GM20431 (cell line): ENCODE measurements at regions not wholly inside any gene's neighbourhood (a gene's known extent, or its start where the extent isn't known, plus 50 kb on each side); places are given as distances from the start of the nearest gene placed in this dataset.

Experiments
- in situ Hi-C: fragments of 300-500 bp; cut with MseI, MboI; formaldehyde crosslinking; loops from one replicate; pipeline ENCODE4 v1.15.0; 2020; ENCODE audit warnings: low sequenced_read_pairs; ENCODE audit not compliant: unreplicated experiment

DNA sequence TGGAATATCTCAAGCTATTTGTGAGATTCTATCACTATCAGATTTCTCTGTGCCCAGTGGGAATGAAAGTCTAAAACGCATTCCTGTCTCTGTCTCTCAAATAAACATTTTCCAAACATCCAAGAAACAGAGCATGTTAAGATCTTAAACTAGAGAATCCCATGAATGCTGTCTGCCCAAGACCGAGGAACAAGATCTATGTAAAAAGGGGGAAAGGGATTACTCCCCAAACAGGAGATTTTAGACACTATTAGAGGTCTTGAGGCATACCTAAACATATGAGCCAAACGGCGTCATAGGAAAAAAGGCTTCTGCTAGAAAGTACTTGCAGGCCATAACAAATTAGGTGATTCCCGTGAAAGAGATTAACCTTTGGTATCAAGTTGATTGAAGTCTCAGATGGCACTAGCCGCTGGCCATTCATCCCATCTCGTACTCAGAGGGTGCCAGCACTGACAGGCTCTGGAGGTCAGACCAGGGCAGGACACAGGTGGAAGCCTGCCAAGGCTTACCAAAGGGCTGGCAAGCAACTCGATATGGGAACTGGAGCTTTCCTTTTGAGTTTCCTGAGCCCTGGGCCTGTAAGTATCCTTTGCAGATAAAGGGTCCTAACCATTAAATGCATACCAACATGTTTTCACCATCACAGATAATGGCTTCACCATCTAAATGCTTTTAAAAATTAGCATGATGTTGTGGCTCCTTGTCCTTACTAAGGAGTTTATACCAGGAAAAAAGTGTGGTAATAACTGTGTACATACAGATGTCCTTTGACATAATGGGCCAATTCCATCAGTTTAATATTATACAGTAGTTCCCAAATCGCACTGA is 225.2 kb downstream of the FOXO1 start:
- in situ Hi-C loops, result no loop called here

DNA sequence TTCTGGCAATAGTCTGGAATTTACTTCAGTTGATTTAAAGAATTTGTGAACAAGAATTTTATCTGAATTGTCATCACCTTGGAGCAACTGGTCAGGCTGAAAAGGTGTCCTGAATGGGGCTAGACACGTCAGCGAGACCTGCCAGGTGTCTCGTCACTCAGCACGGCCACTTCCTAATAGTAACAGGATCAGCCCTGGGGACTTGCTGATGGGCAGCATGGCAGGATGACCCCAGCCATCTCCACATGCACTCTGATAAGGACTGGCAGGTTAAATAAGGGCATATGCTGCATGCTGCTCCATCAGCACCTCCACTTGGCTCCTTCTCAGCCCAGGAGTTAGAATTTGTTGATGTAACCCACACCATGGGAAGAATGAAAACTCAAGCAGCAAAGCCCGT is 224.2 kb downstream of the FOXO1 start:
- in situ Hi-C loops, result no loop called here

DNA sequence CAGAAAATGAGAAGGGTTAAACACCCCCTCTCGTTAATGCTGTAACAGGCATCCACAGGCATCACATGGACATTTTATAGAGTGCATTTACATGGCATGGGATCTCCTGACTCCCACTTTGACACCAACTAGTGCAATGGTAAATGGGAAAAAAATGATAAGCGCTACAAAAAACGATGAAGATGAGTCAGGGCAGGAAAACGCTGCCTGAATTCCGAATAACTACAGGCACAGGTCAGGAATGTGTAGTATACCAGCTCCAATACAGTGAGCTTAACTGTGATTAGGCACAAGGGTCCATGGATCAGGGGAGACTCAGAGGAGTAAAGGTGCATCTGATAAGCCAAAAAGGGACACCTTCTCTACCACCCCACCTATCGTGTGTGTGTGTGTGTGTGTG is 223.6 kb downstream of the FOXO1 start:
- in situ Hi-C loops, result no loop called here

DNA sequence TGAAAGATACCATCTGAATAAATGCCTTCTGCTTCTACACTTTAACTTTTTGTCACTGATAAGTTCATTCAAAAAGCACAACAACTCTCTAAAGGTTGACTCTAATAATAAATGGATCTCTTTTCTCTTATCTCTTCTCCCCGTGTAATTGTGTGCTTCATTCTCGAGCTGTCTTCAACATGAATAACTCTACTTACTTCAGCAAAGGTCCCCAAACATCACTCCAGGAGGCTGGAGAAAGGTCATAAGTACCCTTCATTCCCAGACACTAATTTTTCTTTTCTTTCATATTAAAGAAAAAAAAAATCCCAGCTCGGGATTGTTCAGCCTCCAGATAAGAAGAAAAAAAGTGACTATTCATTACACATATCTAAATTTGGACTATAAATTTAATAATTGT is 222.2 kb downstream of the FOXO1 start:
- in situ Hi-C loops, result no loop called here

DNA sequence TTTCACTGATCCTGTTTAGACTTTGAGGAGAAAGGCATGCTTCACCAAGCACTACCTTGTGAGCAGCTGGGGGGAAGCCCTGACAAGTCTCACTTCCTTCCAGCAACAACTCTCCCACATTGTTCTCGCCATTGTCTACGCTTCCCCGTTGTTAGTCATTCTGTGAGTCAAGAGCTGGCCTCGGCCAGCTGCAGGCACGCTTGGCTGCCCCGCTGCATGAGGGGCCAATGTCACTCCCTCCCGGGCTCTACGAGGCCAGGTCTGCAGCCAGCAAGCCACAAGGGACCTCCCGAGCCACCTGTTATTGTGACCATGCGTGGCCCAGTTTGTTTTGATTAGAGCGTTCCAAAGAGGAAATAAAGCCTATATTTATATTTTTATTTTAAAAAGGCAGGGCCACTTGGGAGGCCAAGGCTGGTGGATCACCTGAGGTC is 220.9 kb downstream of the FOXO1 start:
- in situ Hi-C loops, result no loop called here

DNA sequence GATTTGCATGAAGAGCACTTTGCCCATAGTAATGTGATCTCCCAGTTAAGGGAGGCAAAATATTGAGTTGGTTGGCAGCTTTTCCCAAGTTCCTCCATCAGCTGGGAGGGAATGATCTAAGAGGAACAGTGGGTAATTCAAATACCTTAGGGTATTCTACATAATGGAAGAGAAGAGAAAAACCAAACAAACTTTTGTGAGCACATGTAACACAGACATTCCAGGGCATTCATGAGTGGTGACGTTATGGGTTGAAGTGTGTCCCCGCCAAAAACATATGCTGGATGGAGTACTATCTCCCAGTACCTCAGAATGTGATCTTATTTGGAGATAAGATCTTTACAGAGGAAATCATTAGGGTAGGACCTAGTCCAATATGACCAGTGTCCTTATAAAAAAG is 220.1 kb downstream of the FOXO1 start:
- in situ Hi-C loops, result no loop called here

DNA sequence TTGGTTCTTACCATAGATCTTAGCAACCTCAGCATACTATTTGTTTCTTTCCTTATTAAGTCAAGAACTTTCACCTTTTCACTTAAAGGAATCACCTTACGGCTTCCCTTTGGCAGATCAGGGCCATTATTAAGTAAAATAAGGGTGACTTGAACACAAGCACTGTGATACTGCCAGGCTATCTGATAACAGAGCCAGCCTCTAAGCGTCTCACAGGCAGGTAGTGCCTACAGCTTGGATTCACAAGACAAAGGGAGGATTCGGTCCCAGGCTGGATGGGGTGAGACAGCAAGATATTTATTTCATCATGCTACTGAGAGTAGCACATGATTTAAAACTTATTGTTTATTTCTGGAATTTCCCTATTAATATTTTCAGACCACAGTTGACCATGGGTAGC is 218.6 kb downstream of the FOXO1 start:
- in situ Hi-C loops, result no loop called here

DNA sequence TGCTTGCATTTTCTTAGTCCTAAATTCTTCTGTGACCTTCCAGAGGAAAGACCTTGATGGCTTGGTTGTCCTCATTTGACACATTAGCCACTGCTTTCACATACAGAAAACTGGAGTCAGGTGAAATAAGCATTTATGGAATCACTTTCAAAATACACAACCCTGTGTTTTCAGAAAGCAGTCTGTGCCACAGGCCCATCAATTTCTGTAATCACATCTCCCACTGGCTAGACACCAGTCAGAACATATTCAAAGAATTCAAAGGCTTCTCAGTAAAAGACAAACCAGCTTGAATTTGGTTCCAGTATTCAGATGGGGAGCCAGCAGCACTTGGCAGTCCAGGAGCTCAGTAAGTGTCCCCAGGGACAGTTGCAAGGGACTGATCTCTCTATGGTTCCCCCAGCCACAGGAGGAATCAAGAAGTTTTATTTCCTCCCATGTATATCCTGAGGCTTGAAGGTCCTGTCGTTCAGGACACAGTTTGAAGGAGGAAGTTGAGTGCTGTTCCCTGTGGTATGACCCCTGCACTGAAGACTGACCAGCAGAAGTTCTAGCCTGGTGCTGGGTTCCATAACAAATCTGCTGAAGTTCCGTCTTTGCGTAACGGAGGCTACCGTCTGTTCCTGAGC is 214.3 kb downstream of the FOXO1 start:
- in situ Hi-C loops, result no loop called here

DNA sequence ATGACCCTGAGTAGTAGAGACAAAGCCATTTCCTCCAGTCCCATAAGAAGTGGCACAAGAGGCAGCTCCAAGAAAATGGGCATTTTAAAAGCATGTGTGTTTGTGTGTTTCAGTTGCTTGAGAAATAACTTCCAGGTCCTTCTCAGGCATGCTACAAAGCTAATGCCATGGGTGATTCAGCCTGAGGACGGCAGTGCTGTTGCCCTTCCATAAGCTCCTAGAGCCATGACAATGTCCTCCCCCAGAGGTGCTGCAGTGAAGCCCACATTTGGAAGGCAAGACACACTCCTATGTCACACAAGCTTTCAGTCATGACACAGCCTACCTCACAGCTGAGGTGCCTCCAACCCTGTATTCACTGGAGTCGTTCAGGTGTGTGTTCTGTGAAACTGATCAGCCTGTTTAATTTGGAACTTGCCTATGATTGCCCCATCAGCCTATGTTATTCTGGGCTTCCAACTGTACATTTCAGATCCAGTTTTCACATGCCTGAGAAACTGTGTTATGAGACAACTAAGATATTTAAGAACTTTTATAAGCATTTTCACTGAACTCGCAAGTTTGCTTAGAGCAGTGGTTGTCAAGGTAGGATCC is 213.6 kb downstream of the FOXO1 start:
- in situ Hi-C loops, result no loop called here

DNA sequence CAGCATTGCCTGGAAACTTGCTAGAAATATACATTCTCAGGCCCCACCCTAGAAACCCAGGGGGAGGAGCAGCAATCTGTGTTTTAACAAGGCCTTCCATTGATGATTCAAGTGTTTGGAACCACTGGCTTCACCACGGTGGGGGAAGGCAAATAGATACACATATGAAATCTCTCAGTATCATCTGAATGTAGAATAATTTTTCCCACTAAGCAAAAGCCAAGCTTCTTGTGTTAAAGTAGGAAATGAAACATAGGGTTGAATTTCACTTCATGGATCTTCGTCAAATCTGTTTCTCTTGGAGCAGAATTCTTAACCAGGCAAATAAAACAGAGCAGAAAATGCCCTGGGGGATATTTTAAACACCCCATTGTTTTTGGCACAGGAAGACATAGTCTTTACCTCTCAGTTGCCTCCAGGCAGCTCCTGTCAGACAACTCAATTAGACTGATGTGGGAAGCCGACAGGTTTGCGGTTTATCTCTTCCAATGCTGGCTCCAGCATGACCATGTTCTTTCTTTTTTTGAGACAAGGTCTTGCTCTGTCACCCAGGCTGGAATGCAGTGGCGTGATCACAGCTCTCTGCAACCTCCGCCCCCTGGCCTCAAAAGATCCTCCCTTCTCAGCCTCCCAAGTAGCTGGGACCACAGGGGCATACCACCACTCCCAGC is 213.0 kb downstream of the FOXO1 start:
- in situ Hi-C loops, result no loop called here

DNA sequence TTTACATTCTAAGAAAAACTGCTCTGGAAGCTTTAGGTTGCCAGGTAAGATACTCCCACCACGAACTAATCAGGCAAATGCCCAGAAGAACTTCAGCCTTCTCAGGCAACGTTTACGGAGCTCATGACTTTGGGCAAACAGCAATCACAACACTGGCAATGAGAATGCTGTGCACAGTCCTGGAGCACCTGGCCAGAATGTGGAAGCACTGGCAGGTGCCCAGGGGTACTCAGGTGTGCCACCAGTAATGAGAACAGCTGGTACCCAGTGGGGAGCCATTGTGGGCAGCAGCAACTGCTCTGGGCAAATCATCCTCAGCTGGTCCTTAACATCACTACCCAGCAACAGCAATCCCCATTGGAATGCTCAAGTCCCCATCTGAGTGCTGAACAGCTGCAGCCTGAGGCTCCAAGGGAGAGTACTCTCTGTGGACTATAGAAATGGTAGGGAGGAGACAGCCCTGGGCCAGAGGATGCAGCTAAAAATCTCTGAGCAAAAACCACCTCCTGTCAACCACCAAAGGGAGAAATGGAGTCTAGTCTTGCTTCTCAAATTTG is 210.0 kb downstream of the FOXO1 start:
- in situ Hi-C loops, result no loop called here

DNA sequence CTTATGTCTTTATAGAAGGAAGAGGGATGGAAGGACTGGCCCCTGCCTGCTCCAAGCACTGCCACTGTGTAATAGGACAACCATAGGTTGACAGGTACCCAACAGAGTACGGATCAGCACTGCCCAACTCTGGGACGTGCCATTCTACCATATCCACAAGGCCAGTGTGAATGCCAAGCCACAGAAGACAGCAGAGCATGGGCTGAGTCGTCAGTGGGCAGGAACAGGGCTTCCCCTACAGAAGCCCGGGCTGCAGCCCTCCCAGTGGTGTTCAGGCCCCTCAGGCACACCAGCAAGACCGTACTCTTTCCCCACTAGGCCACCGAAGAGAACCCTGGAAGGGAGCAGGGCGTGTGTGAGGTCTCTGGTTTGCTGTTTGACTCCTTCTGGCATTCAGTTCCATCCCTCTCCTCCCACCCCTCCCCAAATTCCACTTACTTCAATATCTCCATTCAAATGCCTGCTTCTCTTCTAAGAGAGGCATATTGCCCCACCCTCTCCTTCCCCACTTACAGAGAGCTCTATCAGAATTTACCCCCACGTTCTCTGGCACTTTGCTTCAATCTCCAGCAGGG is 209.4 kb downstream of the FOXO1 start:
- in situ Hi-C loops, result no loop called here

DNA sequence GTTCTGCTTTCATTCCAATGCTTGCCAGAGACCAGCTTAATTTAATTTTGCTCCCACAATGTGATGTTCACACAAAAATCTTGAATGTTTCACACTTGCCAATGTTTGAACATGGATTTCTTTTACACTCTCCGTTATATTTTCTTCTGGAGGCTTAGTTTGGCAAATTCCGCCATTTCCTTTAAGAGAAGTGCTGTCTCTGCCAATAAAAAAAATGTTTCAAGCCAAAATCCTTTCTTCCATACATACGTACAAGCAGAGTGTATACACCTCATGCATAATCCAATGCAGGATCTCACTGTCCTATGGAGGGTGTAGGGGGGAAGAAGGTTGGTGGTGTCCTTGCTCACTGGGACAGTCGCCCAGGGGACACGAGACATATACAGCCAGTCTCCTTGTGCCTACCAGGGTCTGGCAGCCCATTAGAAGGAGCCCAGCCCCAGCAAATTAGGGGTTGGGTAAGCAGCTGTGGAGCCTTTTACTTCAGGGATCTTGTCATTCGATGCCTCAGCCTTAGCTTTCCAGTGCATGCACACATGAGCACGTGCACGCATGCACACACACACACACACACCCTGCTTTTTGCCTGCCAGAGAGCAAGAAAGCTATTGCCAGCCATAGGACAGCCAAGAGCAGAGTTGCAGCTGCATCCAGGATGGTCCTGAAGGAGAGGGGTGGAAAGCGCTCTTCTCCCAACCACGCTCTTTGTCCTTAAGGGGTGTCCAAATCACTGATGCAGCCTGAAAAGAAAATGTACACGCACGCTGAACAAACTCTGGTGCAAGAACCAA is 208.3 kb downstream of the FOXO1 start:
- in situ Hi-C loops, result no loop called here

DNA sequence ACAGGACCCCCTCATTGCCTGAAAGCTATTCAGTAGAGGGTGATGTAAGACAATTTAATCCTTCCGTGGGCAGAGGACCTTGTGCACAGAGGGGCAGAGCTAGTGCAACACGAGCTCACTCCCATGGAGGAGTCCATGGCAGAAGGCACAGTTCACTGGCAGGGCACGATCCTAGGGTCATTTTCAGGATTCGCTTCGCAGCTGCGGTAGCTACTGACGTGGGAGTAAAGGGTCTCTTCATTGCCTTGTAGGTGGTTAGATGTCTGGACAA is 207.8 kb downstream of the FOXO1 start:
- in situ Hi-C loops, result no loop called here

DNA sequence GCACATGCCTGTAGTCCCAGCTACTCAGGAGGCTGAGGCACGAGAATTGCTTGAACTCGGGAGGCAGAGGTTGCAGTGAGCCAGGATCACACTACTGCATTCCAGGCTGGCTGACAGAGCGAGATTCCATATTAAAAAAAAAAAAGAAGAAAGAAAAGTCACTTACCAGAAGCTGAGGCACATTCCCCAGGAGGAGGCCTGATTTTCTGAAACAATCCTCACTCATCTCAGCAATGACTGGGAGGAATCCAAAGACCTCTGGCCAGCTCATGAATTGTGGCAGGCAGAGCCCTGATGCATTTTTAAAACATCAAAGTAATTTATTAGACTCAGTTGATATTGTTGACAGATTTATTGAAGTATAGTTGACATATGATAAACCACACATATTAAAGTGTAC is 206.3 kb downstream of the FOXO1 start:
- in situ Hi-C loops, result no loop called here

DNA sequence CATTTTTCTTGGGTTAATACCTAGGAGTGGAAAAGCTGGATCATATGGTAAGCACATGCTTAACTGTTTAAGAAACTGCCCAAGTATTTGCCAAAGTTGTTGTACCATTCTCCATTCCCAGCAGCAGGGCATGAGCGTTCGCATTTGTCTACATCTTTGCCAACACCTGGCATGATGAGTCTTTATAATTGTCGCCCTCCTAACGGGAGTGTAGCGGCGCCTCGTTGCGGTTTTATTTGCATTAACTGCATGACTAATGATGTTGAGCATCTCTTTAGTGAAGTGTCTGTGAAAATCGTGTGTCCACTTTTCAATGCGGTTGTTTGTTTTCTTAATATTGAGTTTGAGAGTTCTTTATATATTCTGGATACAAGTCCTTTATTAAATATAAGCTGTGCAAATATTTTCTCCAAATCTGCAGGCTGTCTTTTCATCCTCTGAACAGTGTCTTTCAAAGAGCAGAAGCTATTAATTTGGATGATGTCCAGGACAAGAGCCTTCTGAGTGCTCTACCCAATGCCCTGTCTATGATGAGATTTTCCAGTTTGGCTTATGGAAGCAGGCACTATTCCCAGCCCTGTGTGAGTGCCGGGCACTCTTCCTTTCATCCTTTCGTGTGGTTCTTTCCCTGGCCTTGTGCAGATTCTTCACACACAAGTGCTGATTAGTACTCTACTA is 202.0 kb downstream of the FOXO1 start:
- in situ Hi-C loops, result no loop called here

DNA sequence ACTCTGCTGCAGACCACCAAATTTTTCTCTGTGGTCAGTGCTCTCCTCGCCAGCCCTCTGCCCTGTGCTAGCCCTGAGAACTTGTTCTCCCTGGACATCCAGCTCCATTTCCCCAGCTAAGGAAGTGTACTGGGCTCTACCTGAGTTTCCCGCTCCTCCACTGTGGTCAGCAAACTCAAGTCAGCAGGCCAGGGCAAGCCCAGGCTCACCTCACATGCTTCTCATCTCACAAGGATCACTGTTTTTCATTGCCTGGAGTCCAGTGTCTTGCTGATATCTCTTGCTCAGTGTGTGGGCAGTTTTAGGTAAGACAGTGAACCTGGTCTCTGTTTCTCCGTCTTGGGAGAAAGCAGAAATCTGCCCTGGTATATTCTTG is 201.4 kb downstream of the FOXO1 start:
- in situ Hi-C loops, result no loop called here

DNA sequence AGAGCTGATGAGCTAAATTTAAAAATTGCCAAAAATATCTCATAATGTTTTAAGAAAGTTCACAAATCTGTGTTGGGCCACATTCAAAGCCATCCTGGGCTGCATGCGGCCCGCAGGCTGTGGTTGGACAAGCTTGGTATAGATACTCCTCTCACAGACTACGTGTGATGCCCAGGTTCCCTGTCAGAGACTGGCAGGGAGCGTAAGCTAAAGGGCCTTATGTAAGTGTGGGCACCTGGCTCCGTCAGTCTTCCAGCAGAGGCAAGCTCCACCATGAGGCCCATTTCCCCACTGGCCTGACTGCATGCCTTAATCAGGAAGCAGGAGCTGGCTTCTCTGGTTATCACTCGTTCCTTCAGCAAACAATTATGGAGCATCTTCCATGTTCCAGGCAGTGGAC is 200.2 kb downstream of the FOXO1 start:
- in situ Hi-C loops, result no loop called here

DNA sequence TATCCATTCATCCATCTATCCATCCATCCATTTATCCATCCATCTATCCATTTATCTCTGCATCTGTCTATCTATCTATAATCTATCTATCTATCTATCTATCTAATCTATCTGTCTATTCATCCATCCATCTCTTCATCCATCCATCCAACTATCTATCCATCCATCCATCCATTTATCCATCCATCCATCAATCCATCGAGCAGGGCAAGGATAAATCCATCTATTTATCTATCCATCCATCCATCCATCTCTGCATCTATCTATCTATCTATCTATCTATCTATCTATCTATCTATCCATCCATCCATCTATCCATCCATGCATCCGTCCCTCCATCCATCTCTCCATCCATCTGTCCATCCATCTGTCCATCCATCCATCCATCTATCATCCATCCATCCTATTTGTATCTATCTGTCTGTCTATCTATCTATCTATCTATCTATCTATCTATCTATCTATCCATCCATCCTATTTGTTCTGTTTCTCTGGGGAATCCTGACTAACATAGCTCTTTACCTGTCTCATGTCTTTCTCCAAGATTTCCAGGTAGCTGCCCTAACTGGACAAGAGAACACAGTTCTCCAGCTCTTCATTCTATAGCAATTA is 198.1 kb downstream of the FOXO1 start:
- in situ Hi-C loops, result no loop called here
